AG09319 (cell line): ENCODE measurements at regions not wholly inside any gene's neighbourhood (a gene's known extent, or its start where the extent isn't known, plus 50 kb on each side); places are given as distances from the start of the nearest gene placed in this dataset.
"Not testable (repeated sequence)": the region's sequence is repeated elsewhere in the genome, so short reads cannot be mapped to it uniquely, and the experiment has no call there.

Experiments used
- DNase-seq: peaks from one replicate; pipeline ENCODE4 v3.0.0-alpha.2; 2010; ENCODE audit warnings: low read depth; ENCODE audit errors: extremely low read depth
- TF ChIP-seq, protein P1 (sequence below): IDR thresholded peaks from 2 replicates; pipeline ENCODE4 v1.5.1; 2011; ENCODE audit warnings: low read depth, mild to moderate bottlenecking, inconsistent platforms, low read length, moderate library complexity

DNA sequence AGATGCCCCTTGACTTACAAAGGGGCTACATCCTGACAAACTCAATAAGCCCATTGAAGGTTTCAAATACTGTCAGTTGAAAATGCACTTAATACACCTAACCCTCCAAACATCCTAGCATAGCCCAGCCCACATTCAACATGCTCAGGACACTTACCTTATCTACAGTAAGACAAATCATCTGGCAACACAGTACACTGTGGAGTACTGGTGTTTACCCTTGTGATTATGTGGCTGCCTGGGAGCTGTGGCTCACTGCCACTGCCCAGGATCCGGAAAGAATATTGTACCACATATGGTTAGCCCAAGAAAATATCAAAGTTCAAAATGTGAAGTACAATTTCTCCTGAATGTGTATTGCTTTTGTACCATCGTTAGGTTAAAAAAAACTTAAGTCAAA, 562.2 kb downstream of the HTR1A start:
- no peak for DNase-seq
- TF ChIP-seq, protein P1, sequence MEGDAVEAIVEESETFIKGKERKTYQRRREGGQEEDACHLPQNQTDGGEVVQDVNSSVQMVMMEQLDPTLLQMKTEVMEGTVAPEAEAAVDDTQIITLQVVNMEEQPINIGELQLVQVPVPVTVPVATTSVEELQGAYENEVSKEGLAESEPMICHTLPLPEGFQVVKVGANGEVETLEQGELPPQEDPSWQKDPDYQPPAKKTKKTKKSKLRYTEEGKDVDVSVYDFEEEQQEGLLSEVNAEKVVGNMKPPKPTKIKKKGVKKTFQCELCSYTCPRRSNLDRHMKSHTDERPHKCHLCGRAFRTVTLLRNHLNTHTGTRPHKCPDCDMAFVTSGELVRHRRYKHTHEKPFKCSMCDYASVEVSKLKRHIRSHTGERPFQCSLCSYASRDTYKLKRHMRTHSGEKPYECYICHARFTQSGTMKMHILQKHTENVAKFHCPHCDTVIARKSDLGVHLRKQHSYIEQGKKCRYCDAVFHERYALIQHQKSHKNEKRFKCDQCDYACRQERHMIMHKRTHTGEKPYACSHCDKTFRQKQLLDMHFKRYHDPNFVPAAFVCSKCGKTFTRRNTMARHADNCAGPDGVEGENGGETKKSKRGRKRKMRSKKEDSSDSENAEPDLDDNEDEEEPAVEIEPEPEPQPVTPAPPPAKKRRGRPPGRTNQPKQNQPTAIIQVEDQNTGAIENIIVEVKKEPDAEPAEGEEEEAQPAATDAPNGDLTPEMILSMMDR, result no peak

DNA sequence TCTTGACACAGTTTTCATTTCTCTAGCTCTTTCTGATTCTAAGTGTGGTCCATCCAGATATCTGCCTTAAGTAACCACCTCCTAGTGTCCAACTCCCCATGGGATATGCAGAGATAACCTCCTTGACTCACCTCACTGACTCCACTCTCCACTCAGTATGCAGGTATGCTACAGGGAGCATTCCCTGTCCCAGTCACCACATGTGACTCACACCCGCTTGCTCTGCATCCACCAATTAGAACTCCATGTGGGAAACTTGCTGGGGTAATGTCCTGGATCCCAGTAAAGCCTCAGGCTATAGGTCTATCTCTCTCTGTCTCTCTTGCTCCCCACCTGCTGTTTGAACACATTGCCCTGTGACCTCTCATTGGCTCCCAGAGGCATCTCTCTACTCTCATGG, 563.9 kb downstream of the HTR1A start:
- TF ChIP-seq, protein P1, result no peak
- no peak for DNase-seq

GRCh38 chr5:63388188-63388587, 574.1 kb downstream of the HTR1A start:
- DNase-seq, result not testable (repeated sequence)

DNA sequence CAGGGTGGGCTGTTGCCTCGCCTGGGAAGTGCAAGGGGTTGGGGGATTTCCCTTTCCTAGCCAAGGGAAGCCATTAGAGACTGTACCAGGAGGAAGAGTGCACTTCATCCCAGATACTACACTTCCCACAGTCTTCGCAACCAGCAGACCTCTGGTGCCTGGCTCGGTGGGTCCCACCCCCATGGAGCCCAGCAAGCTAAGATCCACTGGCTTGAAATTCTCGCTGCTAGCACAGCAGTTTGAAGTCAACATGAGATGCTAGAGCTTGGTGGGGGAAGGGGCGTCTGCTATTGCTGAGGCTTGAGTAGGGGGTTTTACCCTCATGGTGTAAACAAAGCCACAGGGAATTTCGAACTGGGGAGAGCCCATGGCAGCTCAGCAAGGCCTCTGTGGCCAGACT, 586.4 kb downstream of the HTR1A start:
- TF ChIP-seq, protein P1, result no peak
- no peak for DNase-seq

DNA sequence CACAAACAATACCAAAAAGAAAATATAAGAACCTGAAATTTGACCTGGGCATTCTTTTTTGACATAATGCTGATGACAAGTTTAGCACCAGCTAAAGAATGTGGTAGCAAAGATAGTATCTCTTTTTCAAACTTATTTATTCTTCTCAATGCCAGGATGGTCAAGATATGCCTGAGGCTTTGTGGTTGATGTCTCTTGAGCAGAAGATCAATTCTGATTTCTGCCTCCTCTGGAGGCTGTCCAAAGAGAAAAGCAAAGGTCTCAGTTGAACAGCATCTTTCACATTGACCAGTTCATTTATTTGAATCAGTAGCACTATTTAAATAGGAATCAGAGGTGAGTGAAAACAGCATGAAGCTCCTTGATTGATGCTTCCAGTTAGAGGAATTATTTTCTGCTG, 588.2 kb downstream of the HTR1A start:
- no peak for DNase-seq
- TF ChIP-seq, protein P1, result no peak

DNA sequence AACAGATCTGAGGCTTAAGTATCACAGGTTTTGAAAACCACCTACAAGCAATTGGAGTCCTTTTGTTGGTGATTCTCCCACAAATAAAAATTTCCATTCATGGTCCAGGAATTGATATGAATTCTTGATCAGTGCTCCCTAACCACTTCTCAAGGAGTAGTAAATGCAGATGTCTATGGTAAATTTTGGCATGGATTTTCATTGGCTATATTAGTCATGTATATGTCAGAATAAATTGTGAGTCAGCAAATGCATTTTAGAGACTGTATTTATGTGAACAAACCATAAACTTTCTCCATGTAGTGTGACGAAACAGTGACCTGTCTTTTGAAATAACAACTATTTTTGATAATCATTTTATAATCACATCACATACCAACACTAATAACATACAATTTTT, 611.1 kb downstream of the HTR1A start:
- DNase-seq, result no peak

GRCh38 chr5:63346451-63346850, 615.8 kb downstream of the HTR1A start:
- no peak for DNase-seq
- TF ChIP-seq, protein P1, result no peak

More for the DNA sequence above, 611.1 kb downstream of the HTR1A start:
- TF ChIP-seq, protein P1, result no peak

GRCh38 chr5:63341442-63341841, 620.8 kb downstream of the HTR1A start:
- TF ChIP-seq, protein P1, result no peak
- DNase-seq, result no peak
